Activated CD4-positive, alpha-beta T cell treated with anti-CD3 and anti-CD28 coated beads for 36 hours (primary cell): ENCODE measurements at regions not wholly inside any gene's neighbourhood (a gene's known extent, or its start where the extent isn't known, plus 50 kb on each side); places are given as distances from the start of the nearest gene placed in this dataset.

ENCODE experiments used
- ATAC-seq: fragments of 200-7000 bp; cut with Tn5 transposase; one replicate; pipeline ENCODE4 v1.10.0; 2021; ENCODE audit warnings: mild to moderate bottlenecking, moderate library complexity
- CTCF ChIA-PET: fragments of 350-600 bp; sonication (Branson Sonifier 250); formaldehyde crosslinking; loops from one replicate; lab custom pipeline; 2021; ENCODE audit warnings: antibody characterized with exemption; lab: Charles Lee
- POLR2A ChIA-PET: fragments of 350-600 bp; sonication (Branson Sonifier 250); formaldehyde crosslinking; loops from one replicate; lab custom pipeline; 2021; ENCODE audit warnings: antibody characterized with exemption, inconsistent platforms; lab: Charles Lee
- DNase-seq: peaks from one replicate; pipeline ENCODE4 v3.0.0-alpha.2; 2020
- H3K27ac Mint-ChIP-seq: one replicate; pipeline ENCODE4 v1.8.0; 2021; ENCODE audit warnings: mixed read lengths
- H3K27me3 Mint-ChIP-seq: one replicate; pipeline ENCODE4 v1.8.0; 2021; ENCODE audit warnings: mixed read lengths
- H3K36me3 Mint-ChIP-seq: one replicate; pipeline ENCODE4 v1.8.0; 2021; ENCODE audit warnings: low read depth, mixed read lengths
- H3K4me1 Mint-ChIP-seq: one replicate; pipeline ENCODE4 v1.8.0; 2021; ENCODE audit warnings: mixed read lengths
- H3K4me3 Mint-ChIP-seq: one replicate; pipeline ENCODE4 v1.8.0; 2021; ENCODE audit warnings: mild to moderate bottlenecking, moderate library complexity, mixed read lengths
- H3K9me3 Mint-ChIP-seq: one replicate; pipeline ENCODE4 v1.8.0; 2021; ENCODE audit warnings: low read depth, mixed read lengths
- intact Hi-C, 2 experiments: fragments of 100-400 bp; cut with DNase I in 1 of 2; cut with micrococcal nuclease in 1 of 2; formaldehyde crosslinking; loops; one replicate each; pipeline versions ENCODE4 v1.14.2 to v1.15.1; 2022 to 2024; cut with DNase I, micrococcal nuclease

DNA sequence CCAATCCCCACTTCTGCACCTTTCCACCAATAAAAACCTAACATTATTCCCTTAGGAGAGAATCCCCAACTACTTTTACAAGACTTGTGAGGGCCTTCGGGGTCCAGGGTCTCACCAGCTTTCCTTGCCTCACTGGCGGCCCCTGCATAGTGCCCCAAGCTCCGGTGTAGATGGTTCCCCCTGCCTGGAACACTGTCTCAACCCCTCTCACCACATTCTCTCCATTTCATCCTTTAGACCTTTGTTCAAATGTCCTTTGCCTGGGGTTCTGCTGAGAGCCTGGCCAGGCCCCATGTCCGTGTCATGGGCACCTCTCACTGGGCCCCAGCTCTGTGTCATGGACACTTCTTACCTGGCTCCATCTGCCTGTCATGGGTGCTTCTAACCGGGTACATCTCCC is 64.5 kb upstream of the SORCS3 start:
- no peak for ATAC-seq
- ChIA-PET CTCF (interaction anchor here (1.2 kb wide), 1 partner anchor 9 kb away, joined by 4 read pairs; no protein-coding TSS in a partner anchor), POLR2A (no interaction called here)
- no peak overlapping the region for H3K27ac Mint-ChIP-seq
- H3K4me1 Mint-ChIP-seq: peaks cover 5% of the 10 kb centered on the region
- no peak for DNase-seq
- intact Hi-C loops: loop anchor here in 1 of 2 experiments (5.0 kb wide), 1 partner anchor 734 kb away; no protein-coding TSS in a partner anchor
- H3K9me3 Mint-ChIP-seq: peaks cover 1% of the 10 kb centered on the region
- peaks cover 8% of the 10 kb centered on the region for H3K27me3 Mint-ChIP-seq
- H3K4me3 Mint-ChIP-seq: no peak overlapping the region
- H3K36me3 Mint-ChIP-seq: no peaks in the 10 kb centered on the region

DNA sequence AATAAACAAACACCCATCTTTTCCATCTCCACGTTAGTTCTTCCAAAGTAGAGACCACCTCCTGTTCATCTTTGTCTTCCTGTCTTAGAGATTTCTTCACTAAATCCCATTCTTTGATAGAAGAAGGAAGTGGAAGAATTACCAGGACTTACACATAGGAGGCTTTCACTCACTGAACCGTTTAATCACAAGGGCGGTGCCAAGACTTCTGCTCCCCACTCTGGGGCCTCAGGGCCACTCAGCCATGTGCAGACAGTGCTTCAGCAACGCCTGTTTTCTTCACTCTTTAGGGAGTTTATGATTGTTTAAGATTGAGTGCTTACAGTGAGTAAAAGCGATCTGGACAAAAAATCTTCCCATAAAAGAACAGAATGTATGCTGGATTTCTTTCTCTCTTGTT is 63.9 kb upstream of the SORCS3 start:
- H3K4me1 Mint-ChIP-seq: peaks cover 5% of the 10 kb centered on the region
- H3K4me3 Mint-ChIP-seq: no peak overlapping the region
- peaks cover 7% of the 10 kb centered on the region for H3K27me3 Mint-ChIP-seq
- no peak for DNase-seq
- no peaks in the 10 kb centered on the region for H3K36me3 Mint-ChIP-seq
- intact Hi-C loops: loop anchor here in 1 of 2 experiments (5.0 kb wide), 1 partner anchor 735 kb away; no protein-coding TSS in a partner anchor
- ChIA-PET CTCF (no interaction called here), POLR2A (no interaction called here)
- H3K27ac Mint-ChIP-seq: no peak overlapping the region
- no peaks in the 10 kb centered on the region for H3K9me3 Mint-ChIP-seq
- no peak for ATAC-seq

DNA sequence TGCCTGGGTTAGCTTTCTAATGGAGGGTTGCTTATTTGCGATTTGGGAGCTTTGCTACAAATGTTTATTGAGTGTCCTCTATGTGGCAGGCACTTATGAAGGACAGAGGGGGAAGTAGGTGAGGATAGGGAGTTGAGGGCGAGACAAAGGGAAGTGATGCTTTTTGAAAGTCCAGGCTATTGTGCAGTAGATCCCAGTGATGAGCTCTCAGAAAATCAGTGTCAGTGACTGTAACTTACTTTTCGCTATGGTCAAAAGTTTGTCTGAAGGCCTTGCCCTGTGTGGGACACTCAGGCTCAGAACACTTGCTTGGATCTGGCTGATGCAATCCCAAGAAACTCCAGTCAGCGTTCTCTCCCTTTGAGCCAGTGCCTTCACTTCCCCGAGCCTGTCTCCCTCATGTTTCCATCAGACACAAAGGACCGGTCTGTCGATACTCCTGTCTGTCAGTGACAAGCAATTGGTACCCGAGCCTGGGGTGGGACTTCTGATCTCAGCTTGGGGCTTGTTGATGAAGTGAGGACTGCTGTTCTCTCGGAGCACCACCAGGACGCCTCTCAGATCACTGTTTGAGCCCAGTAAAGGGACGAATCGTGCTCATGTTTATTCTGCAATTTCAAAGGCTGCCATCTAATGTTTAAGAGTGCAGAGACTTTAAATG is 63.1 kb upstream of the SORCS3 start:
- Mint-ChIP-seq H3K9me3 (no peaks in the 10 kb centered on the region), H3K4me3 (no peak overlapping the region), H3K4me1 (peaks cover 5% of the 10 kb centered on the region), H3K27me3 (peaks cover 7% of the 10 kb centered on the region), H3K27ac (no peak overlapping the region), H3K36me3 (no peaks in the 10 kb centered on the region)
- no peak for DNase-seq
- no peak for ATAC-seq
- ChIA-PET POLR2A (no interaction called here), CTCF (interaction anchor here (1.1 to 1.3 kb wide), 3 partner anchors 14 to 292 kb away, joined by 3 to 5 read pairs (median 3); no protein-coding TSS in a partner anchor)
- intact Hi-C loops: loop anchor here in 1 of 2 experiments (5.0 kb wide), 1 partner anchor 736 kb away; no protein-coding TSS in a partner anchor

DNA sequence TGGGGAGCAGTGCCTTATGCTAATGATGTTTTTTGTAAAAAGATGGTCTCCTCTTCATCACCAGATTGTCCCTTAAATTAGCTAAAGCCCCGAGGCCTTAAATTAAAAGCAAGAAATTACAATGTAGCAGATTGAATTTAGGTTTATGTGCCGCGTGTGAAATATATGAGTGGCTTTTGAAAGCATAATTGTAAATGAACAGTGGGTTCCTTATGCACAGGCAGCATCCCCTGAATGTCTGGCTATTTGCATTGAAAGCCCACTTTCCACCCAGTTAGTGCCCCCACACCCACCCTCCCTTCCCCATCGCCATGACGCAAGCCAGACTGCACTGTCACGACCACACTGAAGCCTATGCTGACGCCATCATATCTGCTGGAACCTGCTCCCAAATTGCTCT is 62.4 kb upstream of the SORCS3 start:
- intact Hi-C loops: loop anchor here in 1 of 2 experiments (5.0 kb wide), 1 partner anchor 736 kb away; no protein-coding TSS in a partner anchor
- Mint-ChIP-seq H3K27ac (no peak overlapping the region), H3K9me3 (no peaks in the 10 kb centered on the region), H3K4me1 (peaks cover 5% of the 10 kb centered on the region), H3K27me3 (peaks cover 7% of the 10 kb centered on the region), H3K4me3 (no peak overlapping the region), H3K36me3 (no peaks in the 10 kb centered on the region)
- DNase-seq (no peak), ATAC-seq (no peak)
- CTCF ChIA-PET: interaction anchor here (1.1 to 1.3 kb wide), 4 partner anchors 13 to 304 kb away, joined by 3 to 5 read pairs (median 3); no protein-coding TSS in a partner anchor
- POLR2A ChIA-PET: no interaction called here

DNA sequence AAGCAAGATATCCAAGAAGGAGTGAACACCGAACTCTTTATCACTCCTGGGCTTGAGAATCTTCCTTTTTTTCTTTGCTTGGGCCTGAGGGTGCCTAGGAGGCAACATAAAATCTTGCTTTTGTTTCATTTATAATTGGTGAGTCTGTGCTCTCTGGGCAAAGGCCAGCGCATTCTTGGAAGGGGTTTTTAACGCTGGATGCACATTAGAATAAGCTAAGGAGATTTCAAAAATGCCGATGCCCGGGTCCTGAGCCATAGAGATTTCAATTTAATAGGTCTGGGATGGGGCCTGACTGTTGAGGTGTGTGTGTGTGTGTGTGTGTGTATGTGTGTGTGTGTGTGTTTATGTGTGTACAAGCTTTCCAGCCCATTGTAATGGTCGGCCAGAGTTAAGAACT is 62.0 kb upstream of the SORCS3 start:
- H3K4me3 Mint-ChIP-seq: no peak overlapping the region
- H3K9me3 Mint-ChIP-seq: no peaks in the 10 kb centered on the region
- no peaks in the 10 kb centered on the region for H3K36me3 Mint-ChIP-seq
- no peak overlapping the region for H3K27ac Mint-ChIP-seq
- peaks cover 7% of the 10 kb centered on the region for H3K27me3 Mint-ChIP-seq
- peaks cover 5% of the 10 kb centered on the region for H3K4me1 Mint-ChIP-seq
- POLR2A ChIA-PET: no interaction called here
- intact Hi-C loops: loop anchor here in 1 of 2 experiments (5.0 kb wide), 1 partner anchor 737 kb away; no protein-coding TSS in a partner anchor
- ATAC-seq: no peak
- DNase-seq: no peak
- CTCF ChIA-PET: interaction anchor here (1.1 to 3.8 kb wide), 7 partner anchors 10 to 305 kb away, joined by 3 to 19 read pairs (median 6); no protein-coding TSS in a partner anchor

DNA sequence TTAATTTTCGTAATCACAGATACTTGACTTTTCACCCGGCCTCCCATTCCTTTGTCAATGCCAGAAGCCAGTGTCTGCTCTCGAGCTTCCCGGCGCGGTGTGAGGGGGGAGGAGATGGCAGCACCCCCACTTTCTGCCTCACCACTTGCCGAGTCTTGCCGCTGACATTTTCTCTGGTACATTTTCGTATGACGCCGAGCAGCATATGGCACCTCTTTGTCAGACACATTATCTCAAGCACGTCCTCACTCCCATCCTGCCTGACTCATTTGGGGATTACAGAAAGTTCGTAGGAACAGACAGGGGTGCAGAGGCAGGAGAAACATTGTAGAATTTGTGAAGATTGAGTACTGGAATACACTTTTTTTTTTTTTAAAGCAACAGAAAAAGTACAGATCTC is 60.8 kb upstream of the SORCS3 start:
- POLR2A ChIA-PET: no interaction called here
- Mint-ChIP-seq H3K9me3 (no peaks in the 10 kb centered on the region), H3K36me3 (no peaks in the 10 kb centered on the region), H3K4me3 (no peak overlapping the region), H3K27ac (no peak overlapping the region), H3K27me3 (peaks cover 7% of the 10 kb centered on the region), H3K4me1 (peaks cover 5% of the 10 kb centered on the region)
- CTCF ChIA-PET: interaction anchor here (0.6 to 3.8 kb wide), 15 partner anchors 10 to 832 kb away, joined by 3 to 19 read pairs (median 3); no protein-coding TSS in a partner anchor
- intact Hi-C loops: loop anchor here (1.0 to 10.0 kb wide), 5 partner anchors 34 to 1594 kb away; no protein-coding TSS in a partner anchor
- ATAC-seq (peak; percentile 37), DNase-seq (no peak)

DNA sequence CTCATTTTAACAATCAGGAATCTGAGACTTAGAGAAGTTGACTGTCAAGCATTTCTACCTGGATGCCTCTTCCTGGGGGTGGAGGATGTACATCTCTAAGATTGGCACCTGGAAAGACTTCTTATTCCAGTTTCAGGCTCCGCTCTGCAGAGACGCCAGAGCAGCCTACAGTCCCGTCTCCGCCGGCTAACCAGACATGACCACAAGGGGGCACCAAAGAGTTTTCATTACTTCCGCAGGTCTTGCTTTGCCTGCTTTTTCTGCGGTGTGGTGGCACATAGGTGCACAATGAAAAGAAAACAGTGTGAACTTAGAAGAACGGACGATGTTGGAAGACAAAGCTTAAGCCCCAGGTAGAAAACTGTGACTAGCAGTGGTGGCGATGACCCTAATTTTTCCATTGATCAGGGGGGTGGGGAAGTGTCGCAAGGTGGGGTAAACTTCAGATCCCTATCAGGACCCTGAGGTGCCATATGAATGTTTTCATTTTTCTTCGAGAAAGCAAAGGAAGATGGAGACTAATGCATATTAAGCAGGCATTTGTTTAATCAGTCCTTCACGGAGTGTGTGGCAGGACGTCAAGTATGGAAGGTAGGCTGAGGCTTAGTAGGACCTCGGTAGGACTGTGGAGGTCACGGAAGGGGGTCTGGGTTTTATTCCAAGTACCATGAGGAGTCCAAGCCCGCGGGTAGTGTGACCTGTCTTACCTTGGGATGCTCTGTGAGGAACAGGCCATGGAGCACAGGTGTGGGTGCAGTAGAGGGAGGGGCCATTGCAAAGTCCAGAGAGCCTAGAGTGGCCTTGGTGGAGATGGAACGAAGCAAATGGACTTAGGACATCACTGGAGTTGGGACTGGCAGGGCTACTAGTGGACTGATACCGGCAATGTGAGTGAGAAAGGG is 60.1 kb upstream of the SORCS3 start:
- intact Hi-C loops: loop anchor here (1.0 to 10.0 kb wide), 5 partner anchors 33 to 1594 kb away; no protein-coding TSS in a partner anchor
- ATAC-seq: peak; percentile 87
- Mint-ChIP-seq H3K4me1 (peaks cover 8% of the 10 kb centered on the region), H3K27me3 (peaks cover 7% of the 10 kb centered on the region), H3K4me3 (no peak overlapping the region), H3K27ac (no peak overlapping the region), H3K9me3 (no peaks in the 10 kb centered on the region), H3K36me3 (no peaks in the 10 kb centered on the region)
- peak; percentile 84 for DNase-seq
- ChIA-PET POLR2A (no interaction called here), CTCF (interaction anchor here (0.6 to 3.8 kb wide), 16 partner anchors 10 to 831 kb away, joined by 3 to 19 read pairs (median 3); no protein-coding TSS in a partner anchor)

DNA sequence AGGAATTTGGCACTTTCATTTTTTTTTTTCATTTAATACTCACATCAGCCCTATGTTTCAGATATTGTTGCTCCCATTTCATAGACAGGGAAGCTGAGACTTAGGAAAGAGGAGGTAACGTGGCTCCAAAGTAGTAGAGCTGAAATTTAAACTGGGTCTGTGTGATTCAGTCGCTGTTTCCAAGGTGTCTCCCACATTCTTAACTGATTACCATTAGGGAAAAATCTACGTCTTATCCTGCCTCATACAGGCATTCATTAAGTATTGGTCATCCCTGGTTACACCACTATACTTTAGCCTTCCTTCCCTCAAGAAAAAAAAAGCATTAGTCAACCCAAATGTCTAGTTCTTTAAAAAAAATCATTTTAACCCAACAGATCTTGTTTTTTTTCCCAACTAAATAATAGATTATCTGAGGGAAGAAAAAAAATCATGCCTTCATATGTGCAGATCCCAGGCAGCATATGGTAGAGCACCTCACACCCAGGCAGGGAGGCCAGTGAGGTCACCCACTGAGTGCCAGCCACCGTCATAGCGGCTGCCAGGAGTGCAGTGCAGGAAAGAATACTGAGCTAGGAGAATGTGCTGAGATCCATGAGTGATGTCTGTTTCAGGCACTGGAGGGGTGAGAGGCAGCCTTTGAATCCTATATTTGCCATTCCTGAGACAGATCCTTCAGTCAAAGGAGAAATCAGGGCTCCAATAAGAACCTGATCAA is 59.0 kb upstream of the SORCS3 start:
- Mint-ChIP-seq H3K27ac (no peak overlapping the region), H3K4me3 (no peak overlapping the region), H3K27me3 (peaks cover 7% of the 10 kb centered on the region), H3K36me3 (no peaks in the 10 kb centered on the region), H3K9me3 (no peaks in the 10 kb centered on the region), H3K4me1 (peaks cover 18% of the 10 kb centered on the region)
- intact Hi-C loops: loop anchor here (2.0 to 10.0 kb wide), 4 partner anchors 41 to 1593 kb away; no protein-coding TSS in a partner anchor
- ATAC-seq (no peak), DNase-seq (no peak)
- CTCF ChIA-PET: interaction anchor here (0.6 to 3.8 kb wide), 7 partner anchors 8 to 182 kb away, joined by 3 to 19 read pairs (median 3); no protein-coding TSS in a partner anchor
- POLR2A ChIA-PET: interaction anchor here (0.7 kb wide), 1 partner anchor 55 kb away, joined by 5 read pairs; no protein-coding TSS in a partner anchor

DNA sequence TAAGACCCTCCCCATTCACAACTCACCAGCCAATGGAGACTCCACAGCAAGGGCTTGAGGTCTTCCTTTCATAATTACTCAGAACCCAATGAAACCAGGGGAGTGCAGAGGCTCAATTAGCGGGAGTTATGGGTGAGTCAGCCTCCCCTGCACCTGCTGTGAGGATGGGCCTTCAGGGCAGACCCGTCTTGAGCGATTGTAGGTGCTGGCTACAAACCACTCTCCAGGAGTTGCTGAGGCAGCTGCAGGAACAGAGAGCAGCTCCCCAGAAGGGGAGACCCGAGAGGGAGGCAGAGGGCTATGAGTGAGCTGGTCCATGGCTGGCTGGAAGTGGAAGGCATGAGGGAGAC is 58.5 kb upstream of the SORCS3 start:
- POLR2A ChIA-PET: interaction anchor here (0.7 kb wide), 1 partner anchor 55 kb away, joined by 5 read pairs; no protein-coding TSS in a partner anchor
- no peak overlapping the region for H3K4me3 Mint-ChIP-seq
- H3K4me1 Mint-ChIP-seq: peaks cover 23% of the 10 kb centered on the region
- ATAC-seq (peak; percentile 51), DNase-seq (no peak)
- CTCF ChIA-PET: interaction anchor here (0.7 to 3.8 kb wide), 4 partner anchors 11 to 40 kb away, joined by 3 to 15 read pairs (median 3); no protein-coding TSS in a partner anchor
- H3K9me3 Mint-ChIP-seq: no peaks in the 10 kb centered on the region
- peaks cover 7% of the 10 kb centered on the region for H3K27me3 Mint-ChIP-seq
- intact Hi-C loops: loop anchor here in 1 of 2 experiments (10.0 kb wide), 2 partner anchors 1112 to 1592 kb away; no protein-coding TSS in a partner anchor
- H3K27ac Mint-ChIP-seq: no peak overlapping the region
- no peaks in the 10 kb centered on the region for H3K36me3 Mint-ChIP-seq

DNA sequence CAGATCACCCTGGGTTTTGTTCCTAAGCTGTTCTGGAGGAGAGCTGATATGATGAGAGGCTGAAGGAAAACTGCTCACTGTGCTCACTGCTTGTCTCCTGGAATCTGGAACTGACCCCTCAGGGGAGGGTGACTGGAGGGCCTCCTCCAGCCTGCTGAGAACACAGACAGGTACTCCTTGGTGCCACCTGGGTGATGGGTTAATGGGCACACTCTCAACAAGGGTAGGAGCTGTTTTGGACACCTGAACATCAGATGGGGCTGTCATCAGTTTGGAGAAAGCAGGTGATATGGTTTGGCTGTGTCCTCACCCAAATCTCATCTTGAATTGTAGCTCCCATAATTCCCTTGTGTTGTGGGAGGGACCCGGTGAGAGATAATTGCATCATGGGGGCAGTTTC is 58.1 kb upstream of the SORCS3 start:
- Mint-ChIP-seq H3K4me3 (no peak overlapping the region), H3K36me3 (no peaks in the 10 kb centered on the region), H3K9me3 (no peaks in the 10 kb centered on the region), H3K27ac (no peak overlapping the region), H3K4me1 (peaks cover 25% of the 10 kb centered on the region), H3K27me3 (peaks cover 7% of the 10 kb centered on the region)
- ATAC-seq (no peak), DNase-seq (no peak)
- ChIA-PET CTCF (interaction anchor here (0.7 to 3.8 kb wide), 3 partner anchors 12 to 38 kb away, joined by 3 to 15 read pairs (median 3); no protein-coding TSS in a partner anchor), POLR2A (no interaction called here)
- intact Hi-C loops: loop anchor here in 1 of 2 experiments (10.0 kb wide), 2 partner anchors 1112 to 1592 kb away; no protein-coding TSS in a partner anchor
